KBM-7 (cell line): ENCODE measurements at regions not wholly inside any gene's neighbourhood (a gene's known extent, or its start where the extent isn't known, plus 50 kb on each side); places are given as distances from the start of the nearest gene placed in this dataset.

Source experiments
- DNase-seq: peaks from one replicate; pipeline ENCODE4 v3.0.0-alpha.2; 2015
- in situ Hi-C: fragments of 300-500 bp; cut with MboI; formaldehyde crosslinking; loops from 2 replicates; pipeline ENCODE4 v1.14.3; 2020; ENCODE audit warnings: low sequenced_read_pairs, low pct_unique_long_range_greater_than_20kb, mixed read lengths

DNA sequence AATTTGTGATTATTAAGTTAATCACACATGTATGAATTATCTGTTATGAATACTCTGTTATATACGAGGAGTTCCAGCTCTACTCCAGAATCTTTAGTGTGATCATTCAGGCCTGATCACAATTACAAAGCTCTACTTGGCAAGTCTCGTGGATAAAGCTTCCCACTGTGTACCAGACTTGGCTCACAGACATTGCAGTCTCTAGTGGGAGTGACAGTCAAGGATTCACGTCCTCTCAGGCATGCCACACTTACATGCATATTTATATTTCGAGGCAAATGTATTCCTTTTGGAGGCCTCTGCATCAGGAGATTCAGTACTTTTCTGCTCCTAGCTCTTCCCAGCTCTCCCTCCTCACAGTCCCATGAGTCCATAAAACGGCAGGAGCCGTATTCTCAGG, 403.4 kb upstream of the CDH7 start:
- in situ Hi-C loops: no loop called here
- DNase-seq: no peak

DNA sequence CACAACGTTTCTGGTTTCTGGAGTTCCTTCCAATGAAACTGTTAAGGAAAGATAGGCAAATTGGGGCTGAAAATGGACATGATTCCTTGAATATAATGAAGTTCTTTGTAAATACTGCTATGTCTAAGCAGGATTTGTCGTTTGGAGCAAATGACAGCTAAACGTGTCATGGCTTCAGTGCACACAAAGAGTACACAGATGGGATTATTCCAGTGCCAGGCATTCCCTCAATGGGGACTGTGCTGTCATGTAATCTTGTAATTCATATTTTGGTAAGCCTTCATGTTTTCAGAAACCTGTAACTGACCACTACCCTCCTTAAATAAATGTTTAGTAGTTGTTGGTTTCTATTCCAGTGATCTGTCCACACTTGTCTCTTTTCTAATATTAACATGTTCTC, 404.7 kb upstream of the CDH7 start:
- in situ Hi-C loops: no loop called here

DNA sequence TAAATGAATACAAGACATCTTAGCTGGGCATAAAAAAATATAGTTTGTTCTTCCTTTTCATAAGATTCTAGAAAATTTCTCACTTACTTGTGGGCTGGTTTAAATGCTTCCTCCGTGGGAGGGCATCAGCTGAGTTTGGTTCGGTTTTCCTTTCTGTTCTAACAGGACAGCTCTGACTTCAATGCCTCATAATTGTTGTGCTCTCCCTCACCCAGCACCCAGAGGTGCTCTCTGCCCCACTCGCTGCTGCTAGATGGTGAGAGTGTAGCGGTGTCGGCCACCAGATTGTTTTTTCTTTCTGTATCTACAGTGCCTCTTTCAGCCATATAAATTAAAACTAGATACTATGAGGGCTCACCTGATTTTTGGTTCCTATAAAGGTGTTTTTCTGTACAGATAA, 407.2 kb upstream of the CDH7 start:
- in situ Hi-C loops: no loop called here
- DNase-seq: no peak

More for the DNA sequence above, 404.7 kb upstream of the CDH7 start:
- no peak for DNase-seq

DNA sequence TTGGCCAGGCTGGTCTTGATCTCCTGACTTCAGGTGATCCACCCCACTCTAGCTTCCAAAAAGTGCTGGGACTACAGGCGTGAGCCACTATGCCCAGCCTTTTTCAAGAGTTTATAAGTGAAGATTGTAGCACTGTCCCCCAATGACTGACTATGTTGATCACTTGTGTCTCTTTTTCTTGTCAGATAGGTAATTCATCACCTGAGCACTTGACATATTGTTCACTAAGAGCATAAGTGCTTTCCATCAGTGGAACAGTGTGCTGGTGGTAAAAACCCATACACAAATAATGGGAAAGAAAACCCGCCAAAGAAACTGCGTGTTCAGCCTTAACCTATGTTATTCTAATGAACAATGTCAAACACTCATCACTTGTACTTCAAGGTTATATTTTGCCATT, 414.4 kb upstream of the CDH7 start:
- in situ Hi-C loops: no loop called here
- no peak for DNase-seq

DNA sequence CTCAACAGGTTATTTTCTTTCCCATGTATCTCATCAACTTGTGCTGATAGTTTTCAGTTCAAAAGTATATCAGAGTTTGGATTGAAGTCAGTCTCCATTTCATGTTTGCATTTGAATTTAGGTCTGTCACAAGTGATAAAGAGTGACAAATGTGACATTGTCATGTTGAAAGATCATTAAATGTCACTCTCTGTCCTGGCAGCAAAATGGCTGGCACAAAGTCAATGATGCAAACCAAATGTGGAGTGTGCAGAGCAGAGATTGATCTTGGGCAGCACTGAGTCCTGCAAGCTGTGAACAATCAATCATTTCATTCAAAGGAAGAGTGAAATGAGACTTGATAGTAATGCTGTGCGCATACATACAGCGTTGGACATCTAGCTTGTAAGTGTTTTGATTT, 421.8 kb upstream of the CDH7 start:
- no peak for DNase-seq
- in situ Hi-C loops: no loop called here

GRCh38 chr18:65326805-65327204, 424.0 kb upstream of the CDH7 start:
- in situ Hi-C loops: no loop called here
- no peak for DNase-seq

- no peak for DNase-seq
- in situ Hi-C loops: no loop called here
Measured at GRCh38 chr18:65322895-65323294, 427.9 kb upstream of the CDH7 start.

- in situ Hi-C loops: no loop called here
Measured at GRCh38 chr18:65298422-65298821, 452.4 kb upstream of the CDH7 start.

GRCh38 chr18:65288908-65289307, 461.9 kb upstream of the CDH7 start:
- in situ Hi-C loops: no loop called here
- no peak for DNase-seq

More at GRCh38 chr18:65298422-65298821, 452.4 kb upstream of the CDH7 start:
- no peak for DNase-seq

- no peak for DNase-seq
- in situ Hi-C loops: no loop called here
Measured at GRCh38 chr18:65287652-65288051, 463.2 kb upstream of the CDH7 start.

- no peak for DNase-seq
- in situ Hi-C loops: no loop called here
Measured at GRCh38 chr18:65282096-65282495, 468.7 kb upstream of the CDH7 start.

- in situ Hi-C loops: no loop called here
- no peak for DNase-seq
Measured at GRCh38 chr18:65279668-65280305, 471.0 kb upstream of the CDH7 start.

DNA sequence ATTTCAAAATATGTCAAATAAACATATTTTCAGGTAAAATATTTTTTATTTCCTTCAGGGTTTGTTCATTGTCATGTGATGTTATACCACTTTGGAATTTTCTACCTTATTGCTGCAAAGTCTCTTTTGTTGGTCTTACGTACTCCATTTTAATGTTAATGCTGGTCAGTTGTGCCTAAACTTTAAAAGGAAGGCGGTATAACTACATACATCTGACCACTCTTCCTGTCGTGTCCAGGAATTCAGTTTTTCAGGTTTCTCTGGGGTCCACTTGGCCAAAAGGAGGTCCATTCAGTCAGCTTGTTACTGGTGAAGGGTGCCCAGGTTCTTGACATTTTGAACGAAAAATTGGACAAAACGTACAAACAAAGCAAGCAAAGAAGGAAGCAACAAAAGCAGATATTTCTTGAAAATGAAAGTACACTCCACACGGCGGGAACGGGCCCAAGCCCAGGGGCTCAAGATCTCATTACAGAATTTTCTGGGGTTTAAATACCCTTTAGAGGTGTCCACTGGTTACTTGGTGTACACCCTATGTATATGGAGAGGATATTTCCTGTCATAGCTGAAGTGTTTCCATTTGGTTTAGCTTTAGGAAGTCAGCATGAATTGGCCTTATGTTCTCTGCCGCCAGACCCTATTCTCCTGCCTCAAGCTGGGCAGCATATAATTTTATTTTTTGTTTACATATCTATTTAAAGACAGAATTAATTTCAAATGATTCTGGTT, 471.7 kb upstream of the CDH7 start:
- no peak for DNase-seq
- in situ Hi-C loops: no loop called here

- in situ Hi-C loops: no loop called here
Measured at GRCh38 chr18:65269375-65269774, 481.4 kb upstream of the CDH7 start.

DNA sequence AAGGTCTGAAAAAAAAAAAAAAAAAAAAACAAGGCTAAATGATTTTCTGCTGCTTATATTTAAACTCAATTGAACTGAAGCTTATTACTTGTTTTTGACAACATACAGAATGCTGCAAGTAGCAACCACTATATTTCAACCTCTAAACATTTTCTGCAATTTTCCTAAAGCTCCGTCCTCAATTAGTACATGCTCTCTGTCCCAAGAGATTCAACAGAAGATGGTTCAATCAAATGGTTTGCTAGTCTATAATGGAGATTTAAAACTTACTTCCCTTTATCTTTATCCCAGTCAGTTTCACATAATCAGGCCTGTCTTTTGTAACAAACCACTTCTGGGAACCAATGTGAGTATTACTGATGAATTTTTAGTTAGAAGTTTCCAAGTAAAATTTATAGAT, 485.1 kb upstream of the CDH7 start:
- no peak for DNase-seq
- in situ Hi-C loops: no loop called here

More at GRCh38 chr18:65269375-65269774, 481.4 kb upstream of the CDH7 start:
- DNase-seq: no peak

DNA sequence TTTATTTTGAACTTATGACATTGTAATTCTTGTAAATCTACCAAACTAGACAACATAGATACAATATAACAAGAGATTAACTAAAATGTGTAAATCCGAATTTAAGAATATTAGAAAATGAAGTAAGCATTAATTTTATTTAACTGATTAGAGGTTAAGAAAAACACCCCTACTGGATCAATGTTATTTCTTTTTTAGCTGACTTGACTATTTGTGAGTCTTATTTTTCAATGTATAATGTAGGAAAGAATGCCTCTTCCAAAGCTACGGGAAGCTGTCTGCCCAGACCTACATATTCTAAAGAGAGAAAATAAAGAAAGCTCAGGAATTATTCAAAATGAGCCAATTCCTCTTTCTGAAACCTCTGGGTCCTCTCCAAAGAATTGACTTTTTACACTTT, 490.8 kb upstream of the CDH7 start:
- DNase-seq: no peak
- in situ Hi-C loops: no loop called here

GRCh38 chr18:65259403-65259802, 491.4 kb upstream of the CDH7 start:
- in situ Hi-C loops: no loop called here
- DNase-seq: no peak

DNA sequence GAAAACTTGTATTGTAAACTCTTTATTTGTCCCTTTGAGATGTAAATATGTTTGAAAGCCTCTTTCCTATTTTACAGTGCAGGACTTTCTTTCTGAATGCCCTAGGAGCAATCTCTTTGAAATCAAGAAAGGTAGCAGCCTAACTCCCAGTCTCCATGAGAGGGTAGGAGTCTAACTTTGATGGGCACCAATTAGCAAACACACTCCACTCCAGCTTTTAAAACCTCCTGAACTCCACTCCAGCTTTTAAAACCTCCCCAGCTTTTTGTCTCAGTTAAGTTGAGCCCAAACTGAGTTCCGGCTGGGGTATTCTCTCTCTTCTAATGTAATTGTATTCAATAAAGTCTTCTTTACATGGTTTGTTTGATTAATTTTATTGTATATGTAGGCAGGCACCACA, 493.7 kb upstream of the CDH7 start:
- DNase-seq: no peak

GRCh38 chr18:65255417-65255816, 495.4 kb upstream of the CDH7 start:
- in situ Hi-C loops: no loop called here
- DNase-seq: no peak

More for the DNA sequence above, 493.7 kb upstream of the CDH7 start:
- in situ Hi-C loops: no loop called here

DNA sequence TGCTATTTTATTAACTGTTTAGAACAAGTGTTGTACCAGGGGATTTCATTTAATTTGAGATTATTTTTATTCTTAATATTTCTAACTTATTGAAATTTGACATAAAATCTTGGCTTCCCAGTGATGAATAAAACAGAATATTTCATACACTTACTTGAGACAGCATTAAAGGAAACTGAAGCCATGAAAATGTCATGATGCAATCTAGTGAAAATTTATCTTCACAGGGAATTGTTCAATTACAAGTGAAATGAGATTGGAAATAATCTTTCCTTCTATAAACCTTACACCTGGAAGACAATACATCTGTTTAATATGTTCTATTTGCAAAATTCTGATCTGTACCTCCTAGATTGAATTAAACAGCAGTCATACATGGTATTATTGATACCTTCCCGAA, 511.0 kb upstream of the CDH7 start:
- DNase-seq: no peak
- in situ Hi-C loops: no loop called here
